Stimulated activated memory B cell treated with anti-CD40 and anti-IgM and Interleukin-4, amounts not matched to agents 10 μg/mL and 1 μg/mL and 100 μg/mL, for 72 hours (primary cell): ENCODE measurements at regions not wholly inside any gene's neighbourhood (a gene's known extent, or its start where the extent isn't known, plus 50 kb on each side); places are given as distances from the start of the nearest gene placed in this dataset.
A peak's percentile ranks its signal among the peaks of the same experiment; 100 is the strongest.
"Not testable (repeated sequence)": the region's sequence is repeated elsewhere in the genome, so short reads cannot be mapped to it uniquely, and the experiment has no call there.

Experiments used
- ATAC-seq: fragments of 150-1000 bp; cut with Tn5 transposase; 2 replicates; pipeline ENCODE4 v1.10.0; 2021
- H3K27ac Mint-ChIP-seq: one replicate; pipeline ENCODE4 v1.8.0; 2022; ENCODE audit warnings: mild to moderate bottlenecking, mixed read lengths
- H3K27me3 Mint-ChIP-seq: one replicate; pipeline ENCODE4 v1.8.0; 2022; ENCODE audit warnings: mixed read lengths
- H3K36me3 Mint-ChIP-seq: one replicate; pipeline ENCODE4 v1.8.0; 2022; ENCODE audit warnings: mixed read lengths
- H3K4me1 Mint-ChIP-seq: one replicate; pipeline ENCODE4 v1.8.0; 2022; ENCODE audit warnings: mixed read lengths
- H3K4me3 Mint-ChIP-seq: one replicate; pipeline ENCODE4 v1.8.0; 2022; ENCODE audit warnings: mild to moderate bottlenecking, moderate library complexity, mixed read lengths
- H3K9me3 Mint-ChIP-seq: one replicate; pipeline ENCODE4 v1.8.0; 2022; ENCODE audit warnings: mixed read lengths

DNA sequence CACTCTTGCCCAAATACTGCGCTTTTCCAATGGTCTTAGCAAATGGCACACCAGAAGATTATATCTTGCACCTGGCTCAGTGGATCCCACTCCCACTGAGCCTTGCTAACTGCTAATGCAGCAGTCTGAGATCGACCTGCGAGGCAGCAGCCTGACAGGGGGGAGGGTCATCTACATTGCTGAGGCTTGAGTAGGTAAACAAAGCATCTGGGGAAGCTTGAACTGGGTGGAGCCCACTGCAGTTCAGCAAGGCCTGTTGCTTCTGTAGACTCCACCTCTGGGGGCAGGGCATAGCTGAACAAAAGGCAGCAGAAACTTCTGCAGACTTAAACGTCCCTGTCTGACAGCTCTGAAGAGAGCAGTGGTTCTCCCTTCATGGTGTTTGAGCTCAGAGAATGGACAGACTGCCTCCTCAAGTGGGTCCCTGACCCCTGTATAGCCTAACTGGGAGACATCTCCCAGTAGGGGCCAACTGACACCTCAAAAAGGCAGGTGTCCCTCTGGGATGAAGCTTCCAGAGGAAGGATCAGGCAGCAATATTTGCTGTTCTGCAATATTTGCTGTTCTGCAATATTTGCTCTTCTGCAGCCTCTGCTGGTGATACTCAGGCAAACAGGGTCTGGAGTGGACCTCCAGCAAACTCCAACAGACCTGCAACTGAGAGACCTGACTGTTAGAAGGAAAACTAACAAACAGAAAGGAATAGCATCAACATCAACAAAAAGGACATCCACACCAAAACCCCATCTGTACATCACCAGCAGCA is 93.0 kb upstream of the MEGF10 start:
- not testable (repeated sequence) for H3K4me1 Mint-ChIP-seq, H3K4me3 Mint-ChIP-seq, ATAC-seq, H3K9me3 Mint-ChIP-seq, H3K36me3 Mint-ChIP-seq, H3K27ac Mint-ChIP-seq
- H3K27me3 Mint-ChIP-seq, result peaks cover 61% of the 10 kb centered on the region

DNA sequence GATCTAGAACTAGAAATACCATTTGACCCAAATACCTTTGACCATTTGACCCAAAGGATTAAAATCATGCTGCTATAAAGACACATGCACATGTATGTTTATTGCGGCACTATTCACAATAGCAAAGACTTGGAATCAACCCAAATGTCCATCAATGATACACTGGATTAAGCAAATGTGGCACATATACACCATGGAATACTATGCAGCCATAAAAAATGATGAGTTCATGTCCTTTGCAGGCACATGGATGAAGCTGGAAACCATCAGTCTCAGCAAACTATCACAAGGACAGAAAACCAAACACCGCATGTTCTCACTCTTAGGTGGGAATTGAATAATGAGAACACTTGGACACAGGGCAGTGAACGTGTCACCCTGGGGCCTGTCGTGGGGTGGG is 87.9 kb upstream of the MEGF10 start:
- not testable (repeated sequence) for H3K9me3 Mint-ChIP-seq, H3K36me3 Mint-ChIP-seq, ATAC-seq, H3K4me3 Mint-ChIP-seq, H3K4me1 Mint-ChIP-seq, H3K27ac Mint-ChIP-seq
- peaks cover 34% of the 10 kb centered on the region for H3K27me3 Mint-ChIP-seq

DNA sequence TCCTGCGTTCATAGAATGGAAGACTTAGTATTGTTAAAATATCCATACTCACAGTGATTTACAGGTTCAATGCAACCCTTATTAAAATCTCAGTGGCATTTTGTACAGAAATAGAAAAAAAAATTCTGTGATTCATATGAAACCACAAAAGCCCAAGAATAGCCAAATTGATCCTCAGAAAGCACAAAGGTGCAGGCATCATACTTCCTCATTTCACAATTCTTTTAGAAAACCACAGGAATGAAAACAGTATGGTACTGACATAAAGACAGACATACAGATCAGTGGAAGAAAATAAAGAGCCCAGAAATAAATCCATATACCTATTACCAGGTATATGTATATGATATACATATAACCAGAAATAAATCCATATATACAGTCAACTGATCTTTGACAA is 86.8 kb upstream of the MEGF10 start:
- peaks cover 24% of the 10 kb centered on the region for H3K27me3 Mint-ChIP-seq
- H3K4me1 Mint-ChIP-seq, result peaks cover 5% of the 10 kb centered on the region
- H3K9me3 Mint-ChIP-seq, result peaks cover 4% of the 10 kb centered on the region
- no peak overlapping the region for H3K4me3 Mint-ChIP-seq
- H3K27ac Mint-ChIP-seq, result no peak overlapping the region
- no peak for ATAC-seq
- H3K36me3 Mint-ChIP-seq, result no peaks in the 10 kb centered on the region

DNA sequence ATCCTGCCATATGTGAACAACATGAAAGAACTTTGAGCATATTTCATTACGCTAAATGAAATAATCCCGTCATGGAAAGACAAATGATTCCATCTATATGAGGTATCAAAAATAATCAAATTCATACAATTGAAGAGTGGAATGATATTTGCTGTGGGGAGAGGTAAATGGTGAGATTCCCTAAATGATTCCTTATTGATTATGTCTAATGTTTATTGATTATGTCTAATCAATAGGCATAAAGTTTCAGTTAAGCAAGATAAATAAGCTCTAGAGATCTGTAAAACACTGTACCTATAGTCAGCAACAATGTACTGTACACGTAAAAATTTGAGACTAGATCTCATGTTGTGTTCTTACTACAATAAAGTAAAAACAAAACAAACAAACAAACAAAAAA is 85.4 kb upstream of the MEGF10 start:
- no peak for ATAC-seq
- Mint-ChIP-seq H3K9me3 (no peaks in the 10 kb centered on the region), H3K36me3 (no peaks in the 10 kb centered on the region), H3K27me3 (peaks cover 14% of the 10 kb centered on the region), H3K27ac (no peak overlapping the region), H3K4me1 (peaks cover 5% of the 10 kb centered on the region), H3K4me3 (no peak overlapping the region)

DNA sequence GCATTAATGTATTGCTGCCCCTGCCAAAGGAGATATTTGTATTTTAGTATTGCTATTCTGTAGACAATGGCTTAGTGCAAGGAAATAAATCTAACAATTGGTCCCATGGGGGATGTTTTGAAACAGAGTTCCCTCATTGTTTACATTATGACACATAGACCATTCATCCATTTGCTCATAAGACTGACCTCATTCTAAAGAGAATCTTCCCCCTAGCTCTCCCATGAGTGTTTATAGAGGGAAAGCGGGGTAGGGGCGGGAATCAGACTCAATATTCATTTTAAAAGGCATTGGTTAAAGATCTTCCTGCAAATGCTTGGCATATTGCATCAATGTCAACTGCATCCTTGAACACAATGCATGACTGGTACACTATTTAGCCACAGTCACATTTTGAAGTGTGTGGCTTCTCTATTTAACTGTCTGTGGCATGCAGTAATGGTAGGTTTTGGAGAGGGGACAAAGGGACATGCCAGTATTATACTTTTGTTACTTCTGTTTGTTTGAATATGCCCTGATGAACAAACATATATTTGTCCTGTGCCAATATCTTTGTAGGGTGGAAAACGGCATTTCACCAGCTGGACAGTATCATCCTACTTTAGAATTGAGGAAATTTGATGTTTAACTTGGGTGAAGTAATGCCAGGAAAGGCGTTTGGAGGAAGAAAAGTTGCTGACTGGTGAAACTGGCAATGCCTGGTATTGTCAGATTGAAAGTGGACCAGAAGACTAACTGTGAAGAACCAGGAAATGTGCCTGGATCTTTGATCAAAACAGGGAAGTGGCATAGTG is 84.1 kb upstream of the MEGF10 start:
- no peak for ATAC-seq
- Mint-ChIP-seq H3K36me3 (no peaks in the 10 kb centered on the region), H3K4me1 (peaks cover 5% of the 10 kb centered on the region), H3K27ac (no peak overlapping the region), H3K4me3 (no peak overlapping the region), H3K9me3 (no peaks in the 10 kb centered on the region), H3K27me3 (peaks cover 1% of the 10 kb centered on the region)

DNA sequence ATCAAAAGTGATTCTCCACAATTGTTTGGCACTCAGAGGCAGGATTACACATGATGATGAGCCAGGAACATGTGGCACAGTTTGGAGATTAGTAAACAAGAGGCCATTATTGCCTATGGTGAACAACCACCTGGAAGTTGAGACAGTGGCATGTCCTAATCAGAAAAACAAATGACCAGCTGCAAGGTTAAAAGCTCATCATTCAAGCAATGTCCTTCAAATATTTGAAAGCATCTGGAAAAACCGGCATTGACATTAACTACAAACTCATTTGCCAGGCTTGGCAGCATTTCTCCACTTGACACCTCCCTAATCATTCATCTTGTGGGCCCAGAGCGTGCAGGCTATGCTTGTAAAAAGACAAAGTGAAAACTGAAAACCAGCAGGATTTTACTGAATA is 80.6 kb upstream of the MEGF10 start:
- Mint-ChIP-seq H3K27me3 (no peaks in the 10 kb centered on the region), H3K9me3 (peaks cover 3% of the 10 kb centered on the region), H3K36me3 (no peaks in the 10 kb centered on the region), H3K4me3 (no peak overlapping the region), H3K4me1 (no peaks in the 10 kb centered on the region), H3K27ac (no peak overlapping the region)
- ATAC-seq, result no peak

DNA sequence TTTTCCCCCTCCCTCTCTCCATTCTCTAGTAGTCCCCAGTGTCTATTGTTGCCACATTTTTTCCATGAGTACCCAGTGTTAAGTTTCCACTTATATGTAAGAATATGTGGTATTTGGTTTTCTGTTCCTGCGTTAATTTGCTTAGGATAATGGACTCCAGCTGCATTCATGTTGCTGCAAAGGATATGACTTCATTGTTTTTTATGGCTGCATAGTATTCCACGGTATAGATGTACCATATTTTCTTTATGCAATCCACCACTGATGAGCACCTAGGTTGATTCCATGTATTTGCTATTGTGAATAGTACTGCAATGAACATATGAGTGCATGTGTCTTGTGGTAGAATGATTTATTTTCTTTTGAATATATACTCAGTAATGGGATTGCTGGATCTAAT is 77.4 kb upstream of the MEGF10 start:
- H3K27me3 Mint-ChIP-seq, result peaks cover 9% of the 10 kb centered on the region
- H3K9me3 Mint-ChIP-seq, result peaks cover 3% of the 10 kb centered on the region
- no peaks in the 10 kb centered on the region for H3K36me3 Mint-ChIP-seq
- no peak for ATAC-seq
- no peaks in the 10 kb centered on the region for H3K4me1 Mint-ChIP-seq
- H3K27ac Mint-ChIP-seq, result no peak overlapping the region
- no peak overlapping the region for H3K4me3 Mint-ChIP-seq

DNA sequence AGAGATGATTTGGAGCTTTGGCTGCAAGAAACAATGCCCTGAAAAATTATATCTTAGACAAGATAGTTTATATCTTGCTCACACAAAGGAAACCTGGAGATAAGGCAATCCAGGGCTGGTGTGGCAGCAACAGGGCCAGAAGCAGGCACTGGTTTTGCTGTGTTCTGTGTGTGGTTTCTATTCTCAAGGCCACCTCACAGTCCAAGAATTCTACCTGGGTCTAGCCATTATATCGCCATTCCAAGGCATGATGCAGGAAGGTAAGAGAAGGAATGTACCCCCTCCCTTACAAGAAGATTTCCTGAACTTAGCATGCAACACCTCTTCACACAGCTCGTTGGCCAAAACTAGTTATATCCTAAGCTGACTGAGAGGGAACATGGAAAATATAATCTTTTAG is 74.5 kb upstream of the MEGF10 start:
- no peaks in the 10 kb centered on the region for H3K36me3 Mint-ChIP-seq
- H3K4me1 Mint-ChIP-seq, result no peaks in the 10 kb centered on the region
- no peak for ATAC-seq
- peaks cover 9% of the 10 kb centered on the region for H3K27me3 Mint-ChIP-seq
- H3K4me3 Mint-ChIP-seq, result no peak overlapping the region
- peaks cover 3% of the 10 kb centered on the region for H3K9me3 Mint-ChIP-seq
- H3K27ac Mint-ChIP-seq, result no peak overlapping the region

DNA sequence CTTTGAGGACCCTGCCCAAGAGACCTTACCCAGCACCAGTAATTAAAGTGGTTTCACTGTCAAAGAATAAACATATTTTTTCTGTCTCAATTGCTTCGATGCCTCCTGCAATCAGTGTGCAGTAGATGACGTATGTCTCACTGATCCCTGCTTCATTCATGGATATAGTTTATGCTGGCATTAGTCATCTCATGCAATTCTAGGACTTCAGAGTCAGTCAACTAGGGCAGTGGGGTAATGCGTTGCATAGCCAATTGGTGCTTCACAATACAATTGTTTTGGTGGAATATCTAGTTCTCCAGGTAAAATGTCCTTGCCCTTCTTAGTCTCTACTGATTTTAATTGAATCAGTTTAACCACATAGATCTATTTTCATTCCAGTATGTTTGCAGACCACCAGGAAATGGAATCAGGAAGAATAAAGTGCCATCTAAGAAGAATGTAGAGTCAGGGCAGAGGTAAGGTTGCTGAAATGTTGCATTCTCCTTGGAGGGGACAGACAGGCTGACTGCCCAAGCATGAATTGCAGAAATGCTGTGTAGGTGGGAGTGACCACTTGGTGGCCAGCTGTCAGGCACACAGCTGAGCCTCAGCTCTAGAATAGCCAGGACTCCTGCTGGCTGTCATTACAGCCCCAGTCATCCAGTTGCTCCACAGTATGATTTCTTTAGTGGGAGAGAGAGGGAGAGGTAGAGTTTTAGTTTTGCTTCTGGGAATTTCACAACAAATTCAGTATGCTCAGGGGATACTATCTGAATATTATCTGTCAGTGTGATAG is 73.5 kb upstream of the MEGF10 start:
- Mint-ChIP-seq H3K36me3 (no peaks in the 10 kb centered on the region), H3K27ac (no peak overlapping the region), H3K27me3 (peaks cover 9% of the 10 kb centered on the region), H3K9me3 (peaks cover 4% of the 10 kb centered on the region), H3K4me3 (no peak overlapping the region), H3K4me1 (peaks cover 8% of the 10 kb centered on the region)
- ATAC-seq, result no peak

DNA sequence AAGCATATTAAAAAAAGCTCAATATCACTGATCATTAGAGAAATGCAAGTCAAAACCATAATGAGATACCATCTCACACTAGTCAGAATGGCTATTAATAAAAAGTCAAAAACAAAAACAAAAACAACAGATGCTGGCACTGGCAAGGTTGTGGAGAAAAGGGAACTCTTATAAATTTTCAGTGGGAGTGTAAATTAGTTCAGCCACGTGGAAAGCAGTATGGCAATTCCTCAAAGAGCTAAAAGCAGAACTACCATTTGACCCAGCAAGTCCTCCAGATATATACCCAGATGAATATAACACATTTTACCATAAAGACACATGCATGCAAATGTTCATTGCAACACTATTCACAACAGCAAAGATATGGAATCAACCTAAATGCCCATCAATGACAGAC is 68.7 kb upstream of the MEGF10 start:
- H3K27me3 Mint-ChIP-seq, ATAC-seq, H3K9me3 Mint-ChIP-seq, H3K36me3 Mint-ChIP-seq, H3K4me3 Mint-ChIP-seq: not testable (repeated sequence)
- Mint-ChIP-seq H3K27ac (peak overlapping the region; percentile 59), H3K4me1 (peaks cover 30% of the 10 kb centered on the region)

DNA sequence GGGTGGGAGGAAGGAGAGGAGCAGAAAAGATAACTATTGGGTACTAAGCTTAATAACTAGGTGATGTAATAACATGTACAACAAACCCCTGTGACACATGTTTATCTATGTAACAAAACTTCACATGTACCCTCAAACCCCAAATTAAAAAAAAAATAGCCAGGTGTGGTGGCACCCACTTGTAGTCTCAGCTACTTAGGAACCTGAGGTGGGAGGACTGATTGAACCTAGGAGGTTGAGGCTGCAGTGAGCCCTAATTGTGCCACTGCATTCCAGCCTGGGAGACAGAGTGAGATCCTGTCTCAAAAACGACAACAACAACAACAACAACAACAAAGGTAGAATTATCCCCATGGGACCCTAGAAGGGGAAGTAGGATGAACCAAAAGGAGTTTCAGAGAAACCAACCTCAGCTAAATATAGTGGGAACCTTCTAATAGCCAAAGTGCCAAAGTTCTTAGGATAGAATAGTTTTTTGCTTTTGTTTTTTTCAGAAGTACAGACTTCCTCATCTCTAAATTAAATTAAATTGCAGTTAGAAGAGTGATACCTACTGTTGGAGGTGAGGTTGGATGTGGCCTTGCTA is 67.9 kb upstream of the MEGF10 start:
- not testable (repeated sequence) for H3K9me3 Mint-ChIP-seq, H3K36me3 Mint-ChIP-seq, H3K27me3 Mint-ChIP-seq, H3K4me3 Mint-ChIP-seq
- peak; percentile 59 for ATAC-seq
- H3K4me1 Mint-ChIP-seq, result peaks cover 30% of the 10 kb centered on the region
- H3K27ac Mint-ChIP-seq, result peak overlapping the region; percentile 59

DNA sequence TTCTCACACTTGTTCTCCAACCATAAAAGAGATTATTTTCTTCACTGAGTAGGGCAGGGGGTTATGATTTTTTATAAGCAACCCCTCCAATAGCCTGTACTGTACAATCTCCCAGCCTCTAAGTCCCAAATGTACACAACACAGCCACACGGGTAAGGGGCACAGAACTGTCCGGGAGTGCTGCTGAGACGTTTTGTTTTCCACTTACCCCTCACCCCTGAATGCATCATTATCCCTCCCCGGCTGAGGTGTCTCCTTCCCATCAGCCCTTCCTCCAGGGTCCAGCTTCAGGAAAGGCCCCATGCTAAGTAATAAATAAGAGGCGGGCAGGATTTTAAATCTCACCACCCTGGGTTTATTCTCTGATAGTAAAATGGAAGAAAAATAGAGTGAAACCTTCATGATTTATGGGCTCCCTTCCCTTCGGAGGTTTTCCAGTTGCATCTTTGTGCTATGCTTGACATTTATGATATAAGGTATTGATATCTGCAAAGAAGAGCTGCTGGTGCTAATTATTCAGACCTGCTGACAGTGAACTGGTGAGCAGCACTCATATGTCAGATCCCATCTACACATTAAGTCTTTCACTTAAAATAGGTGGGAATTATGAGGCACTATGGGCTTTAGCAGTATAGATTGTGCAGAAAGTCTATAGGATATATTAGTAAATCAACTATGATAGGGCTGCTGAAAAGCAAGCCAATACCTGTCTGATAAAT is 67.2 kb upstream of the MEGF10 start:
- H3K27ac Mint-ChIP-seq, result peak overlapping the region; percentile 59
- H3K27me3 Mint-ChIP-seq, result no peaks in the 10 kb centered on the region
- no peak for ATAC-seq
- no peaks in the 10 kb centered on the region for H3K36me3 Mint-ChIP-seq
- no peak overlapping the region for H3K4me3 Mint-ChIP-seq
- H3K4me1 Mint-ChIP-seq, result peaks cover 30% of the 10 kb centered on the region
- H3K9me3 Mint-ChIP-seq, result peaks cover 5% of the 10 kb centered on the region

DNA sequence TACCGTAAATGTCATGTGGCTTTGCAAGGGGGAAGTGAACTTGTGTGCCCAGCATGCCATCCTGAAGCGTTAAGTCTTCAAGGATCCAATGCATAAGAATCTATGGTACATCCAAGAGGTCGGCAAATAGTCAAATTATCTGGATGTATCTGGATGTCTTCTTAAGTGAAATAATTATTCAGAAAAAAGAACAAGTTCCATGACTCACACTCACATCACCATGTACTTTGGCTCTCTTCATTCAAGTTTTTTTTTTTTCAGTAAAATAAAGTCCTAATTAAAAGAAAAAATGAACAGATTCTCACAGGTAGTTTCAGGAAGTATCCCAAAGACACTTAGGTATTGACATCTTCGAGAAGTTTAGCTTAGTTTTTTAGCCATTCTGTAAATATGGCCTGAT is 62.7 kb upstream of the MEGF10 start:
- H3K27ac Mint-ChIP-seq, result no peak overlapping the region
- H3K4me1 Mint-ChIP-seq, result peaks cover 33% of the 10 kb centered on the region
- peaks cover 7% of the 10 kb centered on the region for H3K36me3 Mint-ChIP-seq
- no peaks in the 10 kb centered on the region for H3K27me3 Mint-ChIP-seq
- no peak overlapping the region for H3K4me3 Mint-ChIP-seq
- H3K9me3 Mint-ChIP-seq, result no peaks in the 10 kb centered on the region
- no peak for ATAC-seq

DNA sequence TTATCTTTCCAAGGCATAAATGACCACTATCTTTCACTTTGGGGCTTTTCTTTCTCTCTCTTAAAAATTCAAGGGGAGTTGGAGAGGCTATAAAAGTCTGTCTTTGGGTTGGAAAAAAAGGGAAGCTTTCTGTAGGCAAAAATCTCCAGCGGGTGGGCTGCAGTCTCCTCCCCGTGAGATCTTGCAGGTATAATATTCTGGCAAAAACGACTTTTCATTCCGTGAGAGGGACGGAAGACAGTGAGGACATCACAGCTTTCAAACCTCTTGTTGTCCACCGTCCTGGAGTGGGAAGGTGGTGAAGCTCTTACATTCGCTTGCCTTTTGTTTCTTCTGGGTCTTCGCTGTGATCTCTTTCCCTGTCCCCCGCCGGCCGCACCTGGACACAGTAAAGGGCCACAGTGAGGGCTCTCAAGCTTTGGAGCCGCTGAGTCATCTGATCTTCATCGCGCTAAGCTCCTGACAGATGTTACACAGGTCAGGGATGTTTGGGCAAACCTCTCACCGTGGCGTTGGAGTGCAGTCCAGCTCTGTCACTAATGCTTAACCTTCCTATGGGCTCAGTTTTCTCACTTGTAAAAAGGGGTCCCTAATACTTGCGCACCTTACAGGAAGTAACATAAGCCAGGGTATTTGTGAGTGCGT is 61.9 kb upstream of the MEGF10 start:
- Mint-ChIP-seq H3K4me3 (peak overlapping the region; percentile 82), H3K36me3 (peaks cover 7% of the 10 kb centered on the region), H3K27ac (peak overlapping the region; percentile 90), H3K4me1 (peaks cover 25% of the 10 kb centered on the region), H3K27me3 (no peaks in the 10 kb centered on the region), H3K9me3 (no peaks in the 10 kb centered on the region)
- no peak for ATAC-seq
